Karpas-422 (cell line): ENCODE measurements at regions not wholly inside any gene's neighbourhood (a gene's known extent, or its start where the extent isn't known, plus 50 kb on each side); places are given as distances from the start of the nearest gene placed in this dataset.
"Not testable (repeated sequence)": the region's sequence is repeated elsewhere in the genome, so short reads cannot be mapped to it uniquely, and the experiment has no call there.

Source experiments
- DNase-seq: peaks from one replicate; pipeline ENCODE4 v3.0.0-alpha.2; 2015
- H2AFZ ChIP-seq: fragments of 200-600 bp; sonication (generic); 2 replicates; pipeline ENCODE4 v1.6.1; 2014; ENCODE audit warnings: antibody characterized with exemption, low read length, mixed read lengths
- H3K27ac ChIP-seq: fragments of 200-600 bp; sonication (generic); 2 replicates; pipeline ENCODE4 v1.5.1; 2014; ENCODE audit warnings: mild to moderate bottlenecking, low read length, moderate library complexity
- H3K27me3 ChIP-seq: fragments of 200-600 bp; sonication (generic); 2 replicates; pipeline ENCODE4 v1.6.1; 2014; ENCODE audit warnings: low read length, mixed read lengths
- H3K36me3 ChIP-seq: fragments of 200-600 bp; sonication (generic); 2 replicates; pipeline ENCODE4 v1.6.1; 2014; ENCODE audit warnings: low read length, mixed read lengths; ENCODE audit not compliant: insufficient read depth
- H3K4me1 ChIP-seq: fragments of 200-600 bp; sonication (generic); 2 replicates; pipeline ENCODE4 v1.6.1; 2014; ENCODE audit warnings: mild to moderate bottlenecking, low read length, mixed read lengths
- H3K4me2 ChIP-seq: fragments of 200-600 bp; sonication (generic); 2 replicates; pipeline ENCODE4 v1.6.1; 2014; ENCODE audit warnings: low read length, low read depth, mild to moderate bottlenecking; ENCODE audit not compliant: poor library complexity, severe bottlenecking
- H3K4me3 ChIP-seq: fragments of 200-600 bp; sonication (generic); 2 replicates; pipeline ENCODE4 v1.5.1; 2014; ENCODE audit warnings: mild to moderate bottlenecking, antibody characterized with exemption, low read length, mixed read lengths
- H3K79me2 ChIP-seq: fragments of 200-600 bp; sonication (generic); 2 replicates; pipeline ENCODE4 v1.6.1; 2014; ENCODE audit warnings: mild to moderate bottlenecking, low read length, mixed read lengths
- H3K9ac ChIP-seq: fragments of 200-600 bp; sonication (generic); 2 replicates; pipeline ENCODE4 v1.6.0; 2014; ENCODE audit warnings: low read length
- H3K9me2 ChIP-seq: fragments of 200-600 bp; sonication (generic), shearing (Covaris generic); replicated peaks from 2 replicates; pipeline ENCODE4 v1.6.0; 2014; ENCODE audit warnings: mild to moderate bottlenecking, low read length, moderate library complexity; ENCODE audit not compliant: insufficient read depth
- H3K9me3 ChIP-seq: fragments of 300-700, 200-600 bp; sonication (generic); 2 replicates; pipeline ENCODE4 v1.6.1; 2014; ENCODE audit warnings: low read length, mixed read lengths
- H4K20me1 ChIP-seq: fragments of 200-600 bp; sonication (generic); 2 replicates; pipeline ENCODE4 v1.6.1; 2014; ENCODE audit warnings: mild to moderate bottlenecking, antibody characterized with exemption, low read length, low read depth; ENCODE audit not compliant: insufficient read depth

DNA sequence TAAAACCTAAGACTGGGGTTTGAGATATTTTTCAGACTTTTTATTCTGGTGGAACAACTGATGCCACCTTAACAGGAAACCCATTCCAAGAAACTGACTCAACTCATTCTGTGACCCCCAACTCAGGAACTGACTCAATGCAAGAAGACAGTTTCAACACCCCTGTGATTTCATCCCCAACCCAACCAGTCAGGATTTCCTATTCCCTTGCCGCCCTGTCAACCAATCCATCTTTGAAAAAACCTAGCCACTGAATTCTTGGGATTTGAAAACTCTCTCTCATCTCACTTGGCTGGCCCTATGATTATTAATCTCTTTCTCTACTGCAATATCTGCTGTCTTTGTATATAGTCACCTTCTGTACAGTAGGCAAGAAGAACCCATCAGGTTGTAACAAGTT, 1211.9 kb upstream of the ATXN8OS start:
- Histone ChIP-seq H3K79me2 (no peaks in the 10 kb centered on the region), H3K27ac (no peak overlapping the region), H3K4me2 (no peak overlapping the region), H3K27me3 (no peaks in the 10 kb centered on the region), H3K4me3 (no peak overlapping the region), H3K4me1 (no peaks in the 10 kb centered on the region), H3K9me2 (no peaks in the 10 kb centered on the region), H3K9me3 (peaks cover 14% of the 10 kb centered on the region; the same call in 1 of the 2 replicates), H4K20me1 (no peaks in the 10 kb centered on the region), H3K9ac (no peak overlapping the region), H3K36me3 (no peaks in the 10 kb centered on the region), H2AFZ (peak overlapping the region; percentile 48; the same call in 1 of the 2 replicates)
- DNase-seq: no peak

DNA sequence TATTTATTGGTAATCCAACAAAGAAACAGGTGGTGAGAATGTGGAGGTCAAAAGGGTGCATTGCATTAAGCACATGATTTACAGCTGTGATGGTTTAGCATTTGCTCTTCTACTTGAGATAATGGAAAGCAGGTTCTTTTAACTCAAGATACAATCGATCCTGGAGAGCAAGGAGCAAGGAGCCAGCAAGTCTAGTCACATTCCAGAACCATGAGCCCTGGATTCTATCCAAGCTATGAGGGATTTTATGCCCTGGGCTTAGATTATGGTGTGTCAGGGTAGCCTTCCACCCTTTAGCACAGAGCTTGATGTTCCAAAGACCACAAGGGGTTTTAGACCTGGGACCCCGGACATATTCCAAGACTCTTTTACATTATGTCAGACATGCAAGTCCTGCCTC, 1213.9 kb upstream of the ATXN8OS start:
- not testable (repeated sequence) for H3K4me3 ChIP-seq, H2AFZ ChIP-seq, H3K36me3 ChIP-seq, DNase-seq, H3K4me2 ChIP-seq, H3K27me3 ChIP-seq, H3K9me2 ChIP-seq, H3K9ac ChIP-seq, H3K4me1 ChIP-seq, H3K79me2 ChIP-seq, H4K20me1 ChIP-seq, H3K27ac ChIP-seq
- peaks cover 11% of the 10 kb centered on the region; the same call in 1 of the 2 replicates for H3K9me3 ChIP-seq

DNA sequence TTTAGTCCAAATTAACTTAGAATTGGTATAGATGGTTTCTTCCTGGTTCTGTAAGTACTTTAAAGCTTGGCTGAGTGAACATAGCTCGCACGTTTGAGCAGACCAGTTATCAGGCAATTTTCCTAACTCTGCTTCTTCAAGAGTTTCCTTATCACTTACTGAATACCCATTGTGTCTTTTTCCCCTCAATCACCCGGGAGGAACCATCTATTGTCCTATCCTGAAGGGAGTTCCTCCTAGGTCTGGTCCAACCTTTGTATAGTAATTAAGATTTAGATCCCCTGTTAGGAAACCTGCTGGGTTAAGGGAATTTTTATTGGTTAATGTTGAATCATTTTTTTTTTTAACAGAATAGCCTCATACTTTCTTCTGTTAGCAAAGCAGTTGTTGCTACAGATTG, 1215.0 kb upstream of the ATXN8OS start:
- not testable (repeated sequence) for H3K79me2 ChIP-seq, H3K9me2 ChIP-seq, H3K9ac ChIP-seq, H3K4me1 ChIP-seq, H3K9me3 ChIP-seq, H4K20me1 ChIP-seq, H3K27ac ChIP-seq, H3K4me2 ChIP-seq, H3K27me3 ChIP-seq, H3K36me3 ChIP-seq, DNase-seq, H3K4me3 ChIP-seq
- H2AFZ ChIP-seq: peak overlapping the region; percentile 31; the same call in 1 of the 2 replicates

DNA sequence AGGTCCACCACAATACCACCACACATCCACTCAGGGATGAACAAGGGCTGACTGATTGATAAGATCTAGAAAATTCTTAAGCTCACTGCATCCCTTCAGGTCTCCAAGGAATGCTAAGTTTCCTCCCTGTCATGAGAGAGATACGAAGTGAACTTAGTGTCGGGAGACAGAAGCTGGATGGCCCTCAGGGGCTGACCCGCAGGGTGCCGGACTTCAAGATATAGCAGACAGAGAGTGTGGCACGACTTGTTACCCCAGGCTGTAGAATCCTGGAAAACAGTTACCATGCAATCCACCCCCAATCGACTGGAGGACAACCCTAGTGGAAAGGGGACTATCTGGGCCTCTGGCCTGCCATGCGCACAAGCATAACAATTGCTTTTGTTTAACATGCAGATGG, 1217.5 kb upstream of the ATXN8OS start:
- H3K27me3 ChIP-seq, H3K9ac ChIP-seq, H3K9me2 ChIP-seq, H3K4me1 ChIP-seq, H2AFZ ChIP-seq, H3K36me3 ChIP-seq, H3K4me2 ChIP-seq, H3K9me3 ChIP-seq, H3K4me3 ChIP-seq, H3K79me2 ChIP-seq, DNase-seq, H4K20me1 ChIP-seq, H3K27ac ChIP-seq: not testable (repeated sequence)

- H3K27me3 ChIP-seq: no peaks in the 10 kb centered on the region
- no peak overlapping the region for H2AFZ ChIP-seq
- H3K4me2 ChIP-seq: no peak overlapping the region
- H4K20me1 ChIP-seq: no peaks in the 10 kb centered on the region
- H3K4me1 ChIP-seq: no peaks in the 10 kb centered on the region
- no peak overlapping the region for H3K9ac ChIP-seq
- H3K79me2 ChIP-seq: no peaks in the 10 kb centered on the region
- DNase-seq: no peak
- no peak overlapping the region for H3K4me3 ChIP-seq
- H3K36me3 ChIP-seq: no peaks in the 10 kb centered on the region
- H3K9me2 ChIP-seq: no peaks in the 10 kb centered on the region
- no peaks in the 10 kb centered on the region for H3K9me3 ChIP-seq
- H3K27ac ChIP-seq: no peak overlapping the region
These were observed 1218.8 kb upstream of the ATXN8OS start for GRCh38 chr13:68888832-68889231.

DNA sequence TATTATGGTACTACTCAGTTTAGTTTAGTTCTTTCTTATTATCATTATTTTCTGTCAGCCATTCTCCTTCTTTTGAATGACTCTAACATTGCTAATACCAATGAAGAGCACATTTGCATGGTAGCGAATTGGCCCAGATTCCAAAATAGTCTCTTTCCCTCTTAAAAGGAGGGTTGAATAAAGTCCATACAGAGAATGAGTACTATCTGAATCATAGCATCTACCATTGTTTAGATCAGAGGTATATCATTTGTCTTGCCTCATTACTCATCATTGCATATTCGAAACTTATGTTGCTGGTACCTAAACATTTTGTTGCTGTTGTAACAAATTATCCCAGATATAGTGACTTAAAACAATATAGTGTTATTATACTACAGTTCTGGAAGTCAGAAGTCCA, 1235.3 kb upstream of the ATXN8OS start:
- Histone ChIP-seq H3K4me2 (no peak overlapping the region), H3K27ac (no peak overlapping the region)

DNA sequence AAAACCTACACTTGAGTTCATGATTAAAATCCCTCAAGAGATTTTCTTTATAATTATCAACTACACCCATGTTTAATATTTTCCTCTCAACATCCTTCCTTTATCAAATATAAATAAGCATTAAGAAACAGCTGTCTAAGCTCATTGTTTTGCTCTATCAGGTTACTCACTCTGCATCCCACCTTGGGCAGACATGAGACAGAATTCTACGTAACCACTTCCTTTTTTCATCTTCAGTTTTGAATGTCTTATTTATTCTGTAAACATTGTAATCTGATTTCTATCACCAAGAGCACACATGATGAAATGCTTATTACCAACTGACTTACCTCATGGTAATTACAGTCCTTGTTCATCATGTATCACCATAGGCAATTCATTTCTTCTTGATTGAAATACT, 1256.6 kb upstream of the ATXN8OS start:
- H3K9me3 ChIP-seq: 0 out of 2 replicates have a peak, but pooled peaks cover 2% of the 10 kb centered on the region
- peaks cover 12% of the 10 kb centered on the region for H3K4me1 ChIP-seq
- H3K9me2 ChIP-seq: no peaks in the 10 kb centered on the region
- H3K27me3 ChIP-seq: no peaks in the 10 kb centered on the region
- peak overlapping the region; percentile 40; the same call in 1 of the 2 replicates for H2AFZ ChIP-seq
- no peak overlapping the region for H3K27ac ChIP-seq
- H3K36me3 ChIP-seq: no peaks in the 10 kb centered on the region
- no peak for DNase-seq
- no peak overlapping the region for H3K4me3 ChIP-seq
- H3K79me2 ChIP-seq: no peaks in the 10 kb centered on the region
- H3K4me2 ChIP-seq: no peak overlapping the region
- no peak overlapping the region for H3K9ac ChIP-seq
- no peaks in the 10 kb centered on the region for H4K20me1 ChIP-seq

More for the DNA sequence above, 1235.3 kb upstream of the ATXN8OS start:
- no peaks in the 10 kb centered on the region for H3K27me3 ChIP-seq
- no peaks in the 10 kb centered on the region for H3K9me2 ChIP-seq
- H3K4me1 ChIP-seq: no peaks in the 10 kb centered on the region
- no peak for DNase-seq
- H4K20me1 ChIP-seq: no peaks in the 10 kb centered on the region
- no peak overlapping the region for H3K4me3 ChIP-seq
- peaks cover 6% of the 10 kb centered on the region; the same call in 1 of the 2 replicates for H3K9me3 ChIP-seq
- H3K9ac ChIP-seq: no peak overlapping the region
- H2AFZ ChIP-seq: peak overlapping the region; percentile 76
- no peaks in the 10 kb centered on the region for H3K79me2 ChIP-seq
- no peaks in the 10 kb centered on the region for H3K36me3 ChIP-seq

DNA sequence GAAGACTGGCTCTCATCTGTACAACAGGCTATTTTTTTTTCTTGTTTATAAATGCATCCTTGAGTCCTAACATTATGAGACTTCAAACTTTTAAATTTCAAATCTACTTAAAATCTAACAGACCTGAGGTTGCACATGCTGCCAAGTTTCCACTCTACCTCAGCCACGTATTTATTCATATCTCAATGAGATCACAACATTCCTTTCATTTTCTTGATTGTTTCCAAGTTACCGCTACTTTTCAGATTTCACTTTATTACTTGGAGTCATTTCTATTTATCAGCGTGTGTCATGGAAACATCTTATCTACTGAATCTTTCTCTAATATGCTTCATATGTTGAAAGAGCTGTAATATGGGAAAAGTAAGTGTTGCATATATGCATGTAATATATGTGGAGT, 1257.5 kb upstream of the ATXN8OS start:
- no peak overlapping the region for H3K4me2 ChIP-seq
- H3K27ac ChIP-seq: no peak overlapping the region
- no peak overlapping the region for H3K4me3 ChIP-seq
- no peaks in the 10 kb centered on the region for H3K27me3 ChIP-seq
- H3K79me2 ChIP-seq: no peaks in the 10 kb centered on the region
- peaks cover 12% of the 10 kb centered on the region for H3K4me1 ChIP-seq
- no peak for DNase-seq
- peaks cover 11% of the 10 kb centered on the region; the same call in 1 of the 2 replicates for H3K9me3 ChIP-seq
- H2AFZ ChIP-seq: peak overlapping the region; percentile 54
- no peaks in the 10 kb centered on the region for H4K20me1 ChIP-seq
- no peaks in the 10 kb centered on the region; the same call in 1 of the 2 replicates for H3K36me3 ChIP-seq
- H3K9me2 ChIP-seq: no peaks in the 10 kb centered on the region
- no peak overlapping the region for H3K9ac ChIP-seq

GRCh38 chr13:68846663-68847062, 1261.0 kb upstream of the ATXN8OS start:
- no peaks in the 10 kb centered on the region for H3K9me2 ChIP-seq
- H3K4me3 ChIP-seq: no peak overlapping the region
- peaks cover 12% of the 10 kb centered on the region for H3K4me1 ChIP-seq
- H3K27ac ChIP-seq: no peak overlapping the region
- DNase-seq: no peak
- H3K79me2 ChIP-seq: no peaks in the 10 kb centered on the region
- H3K9me3 ChIP-seq: peaks cover 14% of the 10 kb centered on the region
- no peaks in the 10 kb centered on the region; the same call in 1 of the 2 replicates for H3K36me3 ChIP-seq
- no peak overlapping the region for H3K9ac ChIP-seq
- no peaks in the 10 kb centered on the region for H4K20me1 ChIP-seq
- no peaks in the 10 kb centered on the region for H3K27me3 ChIP-seq
- H3K4me2 ChIP-seq: no peak overlapping the region
- H2AFZ ChIP-seq: peak overlapping the region; percentile 85
